ACHN (cell line): ENCODE measurements at regions not wholly inside any gene's neighbourhood (a gene's known extent, or its start where the extent isn't known, plus 50 kb on each side); places are given as distances from the start of the nearest gene placed in this dataset.
"Not testable (repeated sequence)": the region's sequence is repeated elsewhere in the genome, so short reads cannot be mapped to it uniquely, and the experiment has no call there.

Source experiments
- DNase-seq: peaks from one replicate; pipeline ENCODE4 v3.0.0-alpha.2; 2015
- in situ Hi-C: cut with HindIII; loops from 2 replicates; pipeline ENCODE4 v1.10.0; 2017; ENCODE audit warnings: low sequenced_read_pairs, low pct_ligation_motif_present, low pct_unique_long_range_greater_than_20kb

- DNase-seq, result no peak
- in situ Hi-C loops, result no loop called here
These were observed 390.3 kb upstream of the MYT1L start for GRCh38 chr2:2721296-2721835.

GRCh38 chr2:2720806-2721205 lies 389.7 kb upstream of the MYT1L start:
- in situ Hi-C loops, DNase-seq: not testable (repeated sequence)

GRCh38 chr2:2720351-2720750 lies 389.3 kb upstream of the MYT1L start:
- DNase-seq, result no peak
- in situ Hi-C loops, result no loop called here

DNA sequence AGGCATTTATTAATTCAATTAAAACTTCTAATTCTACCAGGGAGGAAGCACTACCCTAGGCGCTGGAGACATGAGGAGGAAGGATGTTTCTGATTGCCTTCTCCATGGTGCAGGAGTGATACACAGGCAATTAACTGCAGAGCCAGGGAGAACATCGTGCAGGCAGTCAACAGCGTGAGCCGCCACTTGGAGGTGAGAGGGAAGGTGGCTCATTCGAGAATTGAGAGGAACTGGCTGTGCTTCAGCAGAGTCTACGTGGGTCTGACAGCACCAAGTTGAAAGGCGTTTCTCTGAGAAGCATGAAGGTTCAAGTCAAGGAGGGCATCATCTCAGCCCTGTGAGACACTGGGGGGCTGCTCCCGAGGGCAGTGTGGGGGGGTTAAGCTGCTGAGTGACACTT lies 388.7 kb upstream of the MYT1L start:
- in situ Hi-C loops, result no loop called here
- DNase-seq, result no peak

DNA sequence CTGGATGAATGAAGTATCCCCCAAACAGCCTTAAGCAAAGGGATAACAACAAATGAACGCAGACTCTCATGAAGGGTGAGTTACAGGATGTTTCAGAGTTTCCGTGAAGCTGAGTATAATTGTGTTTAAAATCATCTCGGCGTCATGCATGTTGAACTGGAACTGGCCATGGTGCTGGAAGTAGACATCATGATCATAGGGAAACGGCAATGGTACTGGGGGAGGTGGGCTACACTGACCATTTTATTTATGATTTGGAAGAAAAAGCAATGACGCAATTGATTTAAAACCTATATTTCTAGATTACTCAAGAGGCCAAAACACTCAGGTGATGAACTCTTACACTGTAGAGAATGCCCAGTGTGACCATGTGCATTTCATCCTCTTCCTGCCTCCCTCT lies 387.9 kb upstream of the MYT1L start:
- no peak for DNase-seq
- in situ Hi-C loops, result no loop called here

DNA sequence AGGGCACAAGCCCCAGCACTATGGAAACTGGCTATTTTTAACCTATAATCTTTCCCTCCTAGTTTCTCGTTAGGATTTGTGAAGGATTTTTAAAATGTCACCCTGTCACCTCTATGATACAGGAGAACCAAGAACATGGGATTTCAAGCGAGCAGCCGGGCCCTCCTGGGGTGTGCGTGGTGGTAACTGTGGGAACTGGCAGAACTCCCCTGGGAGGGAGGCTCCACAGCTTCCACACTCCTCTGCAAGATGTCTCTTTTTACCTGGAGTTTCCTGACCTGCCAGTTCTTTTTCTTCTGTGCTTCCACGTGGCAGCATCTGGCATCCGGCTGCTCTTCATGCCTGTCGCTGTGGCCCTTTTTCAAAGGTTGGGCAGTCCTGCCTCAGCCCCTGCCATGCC lies 386.3 kb upstream of the MYT1L start:
- no peak for DNase-seq
- in situ Hi-C loops, result no loop called here

GRCh38 chr2:2716771-2717170 lies 385.7 kb upstream of the MYT1L start:
- in situ Hi-C loops, result no loop called here
- no peak for DNase-seq

GRCh38 chr2:2715036-2715818 lies 384.2 kb upstream of the MYT1L start:
- in situ Hi-C loops, result no loop called here
- DNase-seq, result no peak

DNA sequence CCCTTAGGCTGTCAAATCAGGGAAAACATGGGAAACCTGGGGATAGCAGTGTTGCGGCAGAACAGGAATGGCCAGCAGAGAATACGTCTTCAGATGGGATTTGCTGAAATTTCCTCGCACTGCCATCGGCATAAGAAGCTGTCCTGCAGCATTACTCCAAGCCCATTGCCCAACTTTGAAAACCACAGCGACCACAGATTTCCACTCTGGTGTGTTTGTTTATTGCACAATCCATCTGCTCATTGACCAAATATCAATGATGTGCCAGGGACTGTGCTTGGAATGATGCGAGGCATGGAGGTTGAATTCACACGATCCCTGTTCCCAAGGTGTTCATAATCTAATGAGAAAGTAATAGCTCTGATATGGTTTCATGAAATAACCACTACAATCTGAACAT lies 383.3 kb upstream of the MYT1L start:
- DNase-seq, result no peak
- in situ Hi-C loops, result no loop called here

DNA sequence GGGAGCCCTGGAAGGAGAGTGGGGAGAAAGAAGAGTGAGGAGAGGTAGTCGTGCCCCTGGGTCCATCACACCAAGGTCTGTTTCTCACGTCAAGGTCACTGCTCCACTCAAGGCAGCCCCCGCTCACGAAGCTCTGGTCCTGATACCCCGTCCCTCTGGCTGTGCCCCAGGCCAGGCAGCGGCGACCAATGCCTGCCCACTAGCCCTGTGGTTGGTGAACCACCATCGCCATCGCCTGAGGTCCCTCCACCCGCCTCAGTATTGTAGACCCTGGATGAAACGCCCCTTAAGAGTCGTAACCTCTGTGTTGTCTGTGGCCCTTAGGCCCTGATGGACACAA lies 378.3 kb upstream of the MYT1L start:
- in situ Hi-C loops, result no loop called here
- no peak for DNase-seq

DNA sequence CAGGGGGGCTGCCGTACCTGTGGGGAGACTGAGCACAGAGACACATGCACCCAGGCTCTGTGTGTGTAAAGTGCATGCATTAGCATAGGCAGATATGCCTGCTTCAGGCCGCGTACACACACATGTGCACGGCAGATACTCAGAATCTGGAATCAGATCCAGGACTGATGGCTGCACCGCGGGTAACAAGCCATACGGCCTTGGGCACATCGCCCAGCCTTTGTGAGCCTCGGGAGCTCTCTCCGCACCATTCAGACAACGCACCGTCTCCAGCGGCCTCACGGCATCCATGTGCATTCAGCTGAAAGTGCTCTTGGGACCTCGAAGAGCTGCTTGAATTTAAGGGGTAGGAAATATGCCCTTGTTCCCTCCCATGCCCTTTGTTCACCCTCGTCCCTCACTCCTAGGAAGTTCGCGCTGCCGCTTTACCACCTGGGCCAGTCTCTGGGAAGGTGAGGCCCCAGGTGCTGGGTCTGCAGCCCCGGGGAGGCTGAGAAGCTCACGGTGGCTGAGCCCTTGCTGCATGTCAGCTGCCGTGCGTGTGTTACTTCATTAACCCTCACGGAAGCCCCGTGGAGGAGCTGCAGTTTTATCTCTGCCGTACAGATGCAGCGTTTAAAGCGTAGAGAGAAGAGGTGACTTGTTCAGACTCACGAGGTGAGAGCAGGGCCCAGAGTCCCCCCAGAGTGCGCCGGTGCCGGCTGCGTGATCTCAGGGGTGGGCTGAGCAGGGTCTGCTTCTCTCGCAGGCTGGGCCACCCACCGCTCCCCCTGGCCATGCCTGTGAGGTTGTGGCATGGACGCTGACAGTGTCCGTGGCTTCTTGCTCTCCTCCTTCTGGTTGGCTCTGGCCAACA lies 377.7 kb upstream of the MYT1L start:
- in situ Hi-C loops, result no loop called here
- no peak for DNase-seq

DNA sequence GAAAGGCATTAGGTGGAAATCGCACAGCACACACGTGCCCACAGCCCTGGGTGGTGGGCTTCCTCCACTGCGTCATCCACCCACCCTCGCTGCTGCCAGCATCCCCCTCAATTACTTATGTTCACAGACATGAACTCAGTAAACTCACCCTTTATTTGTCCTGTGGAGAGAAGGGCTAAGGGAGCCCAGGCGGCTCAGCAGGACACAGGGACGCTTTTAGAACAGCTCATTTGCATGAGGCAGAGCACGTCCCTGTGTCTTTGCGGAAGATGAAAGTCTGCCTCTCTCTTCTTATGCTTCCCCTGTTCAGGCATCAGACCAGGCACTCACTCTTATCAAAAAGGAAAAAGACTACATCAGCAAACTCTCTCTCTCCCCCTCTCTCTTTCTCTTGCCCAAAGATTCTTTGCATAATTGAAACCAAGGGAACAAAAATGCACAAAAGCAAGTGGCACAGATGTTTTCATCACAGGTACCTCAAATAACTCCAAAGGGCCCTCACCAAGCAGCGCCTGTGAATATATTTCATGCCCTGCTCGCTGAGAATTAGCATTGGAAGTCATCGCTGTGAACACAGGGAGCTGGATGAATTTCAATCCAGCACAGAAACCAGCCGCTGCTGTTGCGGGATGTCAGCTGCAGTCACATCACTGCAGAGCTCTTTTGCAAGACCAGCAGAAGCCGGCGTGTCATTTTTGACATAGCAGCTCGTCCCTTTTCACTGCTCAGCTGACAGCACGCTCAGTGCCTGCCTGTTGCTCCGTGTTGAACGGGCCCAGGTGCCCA lies 376.3 kb upstream of the MYT1L start:
- in situ Hi-C loops, result no loop called here
- DNase-seq, result no peak

GRCh38 chr2:2706306-2706705 lies 375.2 kb upstream of the MYT1L start:
- DNase-seq, result no peak
- in situ Hi-C loops, result no loop called here

DNA sequence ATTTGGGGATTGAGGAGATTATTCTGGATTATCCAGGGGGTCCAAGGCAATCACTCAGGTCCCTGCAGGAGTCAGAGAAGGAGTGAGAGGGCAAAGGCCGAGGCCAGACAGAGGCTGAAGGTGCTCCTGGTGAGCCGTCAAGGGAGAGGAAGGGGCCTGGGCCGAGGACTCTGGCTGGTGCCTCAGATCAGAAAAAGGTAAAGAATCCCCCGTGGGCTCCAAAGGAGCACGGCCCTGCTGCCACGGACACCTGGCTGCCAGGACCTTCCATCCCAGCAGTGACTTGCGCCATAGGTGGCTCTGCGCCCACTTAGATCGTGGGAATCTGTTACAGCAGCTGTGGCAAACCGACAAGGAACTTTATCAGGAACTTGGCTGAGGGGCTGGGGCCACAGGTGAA lies 374.8 kb upstream of the MYT1L start:
- in situ Hi-C loops, result no loop called here
- DNase-seq, result no peak

GRCh38 chr2:2704428-2705090 lies 373.5 kb upstream of the MYT1L start:
- in situ Hi-C loops, result no loop called here
- DNase-seq, result no peak

- in situ Hi-C loops, result no loop called here
- no peak for DNase-seq
These were observed 372.8 kb upstream of the MYT1L start for GRCh38 chr2:2703762-2704427.

GRCh38 chr2:2703172-2703571 lies 372.1 kb upstream of the MYT1L start:
- DNase-seq, result no peak
- in situ Hi-C loops, result no loop called here

- in situ Hi-C loops, result no loop called here
- DNase-seq, result no peak
These were observed 371.3 kb upstream of the MYT1L start for GRCh38 chr2:2702385-2702784.
